HAP-1 (cell line): ENCODE measurements at regions not wholly inside any gene's neighbourhood (a gene's known extent, or its start where the extent isn't known, plus 50 kb on each side); places are given as distances from the start of the nearest gene placed in this dataset.

ENCODE experiments used
- DNase-seq, 2 experiments: peaks; one replicate each; pipeline ENCODE4 v3.0.0-alpha.2; 2016 to 2020; ENCODE audit warnings: low spot score in 2 of 2
- H3K27me3 ChIP-seq: fragments of 250-450 bp; sonication (Bioruptor Pico); 2 replicates; pipeline ENCODE4 v1.5.1; 2020; ENCODE audit warnings: low read depth, mild to moderate bottlenecking, moderate library complexity
- H3K36me3 ChIP-seq: fragments of 250-450 bp; sonication (Bioruptor Pico); replicated peaks from 2 replicates; pipeline ENCODE4 v1.5.1; 2020; ENCODE audit warnings: mild to moderate bottlenecking
- H3K4me1 ChIP-seq: fragments of 250-450 bp; sonication (Bioruptor Pico); 2 replicates; pipeline ENCODE4 v1.5.1; 2020; ENCODE audit warnings: mild to moderate bottlenecking
- H3K4me3 ChIP-seq: fragments of 250-450 bp; sonication (Bioruptor Pico); 2 replicates; pipeline ENCODE4 v1.5.1; 2020; ENCODE audit warnings: mild to moderate bottlenecking, moderate library complexity
- H3K9me3 ChIP-seq: fragments of 250-450 bp; sonication (Bioruptor Pico); 2 replicates; pipeline ENCODE4 v1.5.1; 2020; ENCODE audit warnings: mild to moderate bottlenecking, moderate library complexity
- in situ Hi-C: fragments of 300-500 bp; cut with MboI; formaldehyde crosslinking; loops from 3 replicates; pipeline ENCODE4 v1.14.3; 2020; ENCODE audit warnings: low sequenced_read_pairs, inconsistent platforms, mixed read lengths

DNA sequence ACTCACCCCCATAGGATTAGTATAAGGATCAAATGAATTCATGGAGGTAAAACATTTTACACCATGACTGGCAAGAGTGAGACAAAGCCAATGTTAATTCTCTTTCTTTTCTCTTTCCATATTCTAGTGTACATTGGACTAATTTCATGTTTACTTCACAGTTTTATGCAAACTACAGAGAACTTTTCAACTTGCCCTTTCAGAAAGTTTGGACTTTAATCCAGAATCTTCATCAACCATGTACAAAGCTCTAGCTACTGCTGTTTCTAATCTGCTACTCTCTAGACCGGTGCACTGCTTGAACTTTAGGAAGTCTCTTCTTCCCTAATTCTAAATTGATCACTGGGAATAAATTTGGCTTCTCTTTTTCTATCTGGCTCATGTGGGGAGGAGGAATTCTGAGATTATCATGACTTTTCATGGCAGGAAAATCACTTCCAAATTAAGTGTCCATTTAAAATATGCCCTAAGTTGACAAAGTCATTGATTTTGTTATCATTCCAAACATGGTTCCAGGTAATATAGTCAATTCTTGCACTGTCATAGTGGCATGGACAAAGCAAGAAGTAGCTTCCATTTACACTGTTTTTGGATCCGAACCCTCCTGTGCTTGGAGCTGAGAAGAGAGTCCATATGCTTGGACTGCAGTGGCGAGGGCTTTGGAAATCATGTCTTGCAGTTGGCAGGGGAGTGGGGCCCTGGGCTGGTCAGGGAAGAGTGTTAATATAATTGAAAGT lies 903.3 kb downstream of the CCSER2 start:
- in situ Hi-C loops: no loop called here
- no peaks in the 10 kb centered on the region for H3K9me3 ChIP-seq
- H3K4me3 ChIP-seq: no peak overlapping the region
- H3K27me3 ChIP-seq: peaks cover 4% of the 10 kb centered on the region; the same call in 1 of the 2 replicates
- H3K4me1 ChIP-seq: no peaks in the 10 kb centered on the region
- no peak for DNase-seq
- no peaks in the 10 kb centered on the region for H3K36me3 ChIP-seq

- Histone ChIP-seq H3K27me3 (peaks cover 4% of the 10 kb centered on the region; the same call in 1 of the 2 replicates), H3K4me3 (no peak overlapping the region), H3K4me1 (no peaks in the 10 kb centered on the region), H3K9me3 (no peaks in the 10 kb centered on the region), H3K36me3 (no peaks in the 10 kb centered on the region)
- DNase-seq: no peak
- in situ Hi-C loops: no loop called here
Observed at GRCh38 chr10:85235258-85235657, 906.9 kb downstream of the CCSER2 start.

DNA sequence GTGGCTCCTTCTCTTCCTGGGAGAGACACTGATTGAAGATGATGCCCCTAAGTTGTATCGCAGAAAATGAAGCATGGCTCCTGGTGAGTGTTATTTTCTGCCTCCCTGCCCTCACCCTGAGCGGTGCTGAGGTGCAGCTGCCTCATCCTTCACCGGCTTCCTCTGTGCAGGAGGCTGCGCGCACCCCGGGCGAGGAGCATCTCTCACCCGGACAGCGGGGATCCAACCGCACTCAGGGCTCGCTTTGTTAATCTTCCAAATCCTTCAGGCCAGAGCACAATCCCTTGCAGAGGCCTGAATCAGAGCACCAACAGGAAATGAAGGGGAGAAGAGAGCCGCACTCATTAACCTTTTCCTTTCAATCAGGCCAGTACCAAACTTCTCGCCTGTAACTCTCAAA lies 910.3 kb downstream of the CCSER2 start:
- Histone ChIP-seq H3K27me3 (peaks cover 4% of the 10 kb centered on the region; the same call in 1 of the 2 replicates), H3K9me3 (no peaks in the 10 kb centered on the region), H3K4me3 (no peak overlapping the region), H3K36me3 (no peaks in the 10 kb centered on the region), H3K4me1 (no peaks in the 10 kb centered on the region)
- no peak for DNase-seq
- in situ Hi-C loops: no loop called here

DNA sequence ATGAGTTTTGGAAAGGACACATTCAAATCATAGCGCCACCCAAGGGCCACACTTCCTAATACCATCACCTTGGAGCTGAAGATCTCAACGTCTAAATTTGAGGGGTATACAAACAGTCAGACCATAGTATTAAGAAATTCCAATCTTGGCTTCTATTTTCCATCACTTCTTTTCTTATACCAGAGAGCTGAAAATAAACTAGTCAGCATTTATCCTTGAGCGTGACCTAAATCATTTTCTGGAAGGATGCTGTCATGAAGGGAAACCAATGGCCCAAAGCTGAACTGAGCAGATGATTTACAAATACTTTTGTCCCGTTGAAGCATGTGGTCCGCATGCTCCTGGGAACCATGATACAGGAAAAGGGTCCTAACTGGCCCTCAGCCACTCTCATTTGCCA lies 921.9 kb downstream of the CCSER2 start:
- no peaks in the 10 kb centered on the region for H3K36me3 ChIP-seq
- H3K27me3 ChIP-seq: no peaks in the 10 kb centered on the region
- DNase-seq: no peak
- H3K4me1 ChIP-seq: no peaks in the 10 kb centered on the region
- in situ Hi-C loops: no loop called here
- H3K9me3 ChIP-seq: no peaks in the 10 kb centered on the region
- no peak overlapping the region for H3K4me3 ChIP-seq

- in situ Hi-C loops: no loop called here
- no peak for DNase-seq
- Histone ChIP-seq H3K4me1 (no peaks in the 10 kb centered on the region), H3K27me3 (no peaks in the 10 kb centered on the region), H3K9me3 (no peaks in the 10 kb centered on the region), H3K4me3 (no peak overlapping the region), H3K36me3 (no peaks in the 10 kb centered on the region)
Observed at GRCh38 chr10:85256481-85256880, 928.1 kb downstream of the CCSER2 start.

GRCh38 chr10:85259908-85260307 lies 931.5 kb downstream of the CCSER2 start:
- H3K36me3 ChIP-seq: no peaks in the 10 kb centered on the region
- no peak overlapping the region for H3K4me3 ChIP-seq
- in situ Hi-C loops: no loop called here
- H3K4me1 ChIP-seq: no peaks in the 10 kb centered on the region
- DNase-seq: no peak
- H3K27me3 ChIP-seq: no peaks in the 10 kb centered on the region
- no peaks in the 10 kb centered on the region for H3K9me3 ChIP-seq

- Histone ChIP-seq H3K27me3 (no peaks in the 10 kb centered on the region), H3K4me3 (no peak overlapping the region), H3K36me3 (no peaks in the 10 kb centered on the region), H3K9me3 (no peaks in the 10 kb centered on the region), H3K4me1 (no peaks in the 10 kb centered on the region)
- in situ Hi-C loops: no loop called here
- no peak for DNase-seq
Observed at GRCh38 chr10:85262992-85263391, 934.6 kb downstream of the CCSER2 start.

- in situ Hi-C loops: no loop called here
- DNase-seq: no peak
- no peak overlapping the region for H3K4me3 ChIP-seq
Observed at GRCh38 chr10:85265121-85265520, 936.7 kb downstream of the CCSER2 start.

GRCh38 chr10:85266808-85267207 lies 938.4 kb downstream of the CCSER2 start:
- H3K27me3 ChIP-seq: no peaks in the 10 kb centered on the region
- no peaks in the 10 kb centered on the region for H3K36me3 ChIP-seq
- DNase-seq: no peak
- no peaks in the 10 kb centered on the region for H3K9me3 ChIP-seq
- in situ Hi-C loops: no loop called here
- no peaks in the 10 kb centered on the region for H3K4me1 ChIP-seq
- no peak overlapping the region for H3K4me3 ChIP-seq

More at GRCh38 chr10:85265121-85265520, 936.7 kb downstream of the CCSER2 start:
- no peaks in the 10 kb centered on the region for H3K36me3 ChIP-seq
- no peaks in the 10 kb centered on the region for H3K27me3 ChIP-seq
- H3K4me1 ChIP-seq: no peaks in the 10 kb centered on the region
- H3K9me3 ChIP-seq: no peaks in the 10 kb centered on the region

DNA sequence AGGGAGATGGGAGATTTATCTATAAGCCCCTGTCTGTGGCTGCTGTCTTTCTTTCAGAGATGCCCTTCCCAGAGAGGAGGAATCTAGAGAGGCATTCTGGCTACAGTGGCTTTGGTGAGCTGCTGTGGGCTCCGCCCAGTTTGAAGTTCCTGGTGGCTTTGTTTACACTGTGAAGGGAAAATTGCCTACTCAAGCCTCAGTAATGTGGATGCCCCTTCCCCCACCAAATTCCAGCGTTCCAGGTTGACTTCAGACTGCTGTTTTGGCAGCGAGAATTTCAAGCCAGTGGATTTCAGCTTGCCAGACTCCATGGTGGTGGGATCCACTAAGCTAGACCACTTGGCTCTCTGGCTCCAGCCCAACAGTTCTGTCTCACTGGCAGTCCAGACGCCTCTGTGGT lies 951.6 kb downstream of the CCSER2 start:
- Histone ChIP-seq H3K9me3 (no peaks in the 10 kb centered on the region), H3K4me3 (no peak overlapping the region), H3K4me1 (no peaks in the 10 kb centered on the region), H3K36me3 (no peaks in the 10 kb centered on the region), H3K27me3 (no peaks in the 10 kb centered on the region)
- in situ Hi-C loops: no loop called here
- no peak for DNase-seq

GRCh38 chr10:85284778-85285770 lies 956.7 kb downstream of the CCSER2 start:
- Histone ChIP-seq H3K4me3 (no peak overlapping the region), H3K9me3 (no peaks in the 10 kb centered on the region), H3K27me3 (no peaks in the 10 kb centered on the region), H3K36me3 (no peaks in the 10 kb centered on the region), H3K4me1 (no peaks in the 10 kb centered on the region)
- in situ Hi-C loops: no loop called here
- no peak for DNase-seq

DNA sequence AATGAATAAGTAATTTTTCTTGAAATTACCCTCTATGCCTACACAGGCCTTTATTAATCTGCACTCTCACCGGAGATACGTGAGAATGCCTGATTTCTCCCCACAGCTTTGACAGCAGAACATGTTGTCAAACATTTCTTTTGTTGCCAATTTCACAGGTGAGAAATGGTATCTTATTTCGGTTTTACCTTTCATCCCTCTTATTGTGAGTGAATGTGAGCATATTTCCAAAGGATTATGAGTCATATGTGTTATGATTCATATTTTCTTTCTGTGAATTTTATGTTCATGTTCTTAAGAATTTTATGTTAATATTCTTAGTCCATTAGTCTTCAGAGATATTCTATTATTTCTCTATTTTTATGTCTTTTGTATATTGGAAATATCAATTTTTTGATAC lies 965.1 kb downstream of the CCSER2 start:
- in situ Hi-C loops: no loop called here
- Histone ChIP-seq H3K27me3 (no peaks in the 10 kb centered on the region), H3K4me1 (no peaks in the 10 kb centered on the region), H3K36me3 (no peaks in the 10 kb centered on the region), H3K9me3 (no peaks in the 10 kb centered on the region), H3K4me3 (no peak overlapping the region)
- DNase-seq: no peak

- no peaks in the 10 kb centered on the region for H3K4me1 ChIP-seq
- H3K36me3 ChIP-seq: no peaks in the 10 kb centered on the region
- no peak overlapping the region for H3K4me3 ChIP-seq
- H3K27me3 ChIP-seq: no peaks in the 10 kb centered on the region
- in situ Hi-C loops: no loop called here
- DNase-seq: no peak
- H3K9me3 ChIP-seq: no peaks in the 10 kb centered on the region
Observed at GRCh38 chr10:85311613-85312337, 983.4 kb downstream of the CCSER2 start.
